Gastrocnemius medialis (tissue), 4 donors: ENCODE measurements at regions not wholly inside any gene's neighbourhood (a gene's known extent, or its start where the extent isn't known, plus 50 kb on each side); places are given as distances from the start of the nearest gene placed in this dataset.

ENCODE experiments used
- CTCF ChIP-seq, 5 experiments: fragments of 450-650 bp in 3 of 5; fragments of 200-600 bp in 2 of 5; sonication (generic) in 2 of 5; IDR thresholded peaks in 4 of 5; conservative IDR thresholded peaks in 1 of 5; 1 replicate in 4 of 5; 2 replicates in 1 of 5; pipeline ENCODE4 v1.5.1; 2016 to 2019; ENCODE audit warnings: antibody characterized with exemption in 5 of 5, mild to moderate bottlenecking in 3 of 5, moderate library complexity in 3 of 5
- POLR2A ChIP-seq, 2 donors: fragments of 450-650 bp; IDR thresholded peaks; one replicate each; pipeline ENCODE4 v1.6.1; 2017; ENCODE audit warnings: antibody characterized with exemption in 2 of 2, mild to moderate bottlenecking in 2 of 2, moderate library complexity in 2 of 2

- TF ChIP-seq CTCF (IDR thresholded peaks at IDR 0.05 in 4 of 5, conservative IDR thresholded peaks at IDR 0.05 in 1 of 5) (no peak), POLR2A (IDR thresholded peaks at IDR 0.05) (no peak)
These were observed 95.7 kb upstream of the DLX2 start for GRCh38 chr2:172198361-172198760.
